Uterus (tissue), 2 donors: ENCODE measurements at regions not wholly inside any gene's neighbourhood (a gene's known extent, or its start where the extent isn't known, plus 50 kb on each side); places are given as distances from the start of the nearest gene placed in this dataset.

Experiments used
- POLR2A ChIP-seq, 2 donors: fragments of 450-650 bp; IDR thresholded peaks; one replicate each; pipeline ENCODE4 v1.6.1; 2016; ENCODE audit warnings: antibody characterized with exemption in 2 of 2, mild to moderate bottlenecking in 1 of 2, moderate library complexity in 1 of 2
- TF ChIP-seq, protein P1 (sequence below), 4 experiments: fragments of 200-600 bp in 2 of 4; fragments of 450-650 bp in 2 of 4; sonication (generic) in 2 of 4; IDR thresholded peaks; one replicate each; pipeline ENCODE4 v1.5.1; 2016 to 2019; ENCODE audit warnings: antibody characterized with exemption in 4 of 4, mild to moderate bottlenecking in 2 of 4, moderate library complexity in 1 of 4

DNA sequence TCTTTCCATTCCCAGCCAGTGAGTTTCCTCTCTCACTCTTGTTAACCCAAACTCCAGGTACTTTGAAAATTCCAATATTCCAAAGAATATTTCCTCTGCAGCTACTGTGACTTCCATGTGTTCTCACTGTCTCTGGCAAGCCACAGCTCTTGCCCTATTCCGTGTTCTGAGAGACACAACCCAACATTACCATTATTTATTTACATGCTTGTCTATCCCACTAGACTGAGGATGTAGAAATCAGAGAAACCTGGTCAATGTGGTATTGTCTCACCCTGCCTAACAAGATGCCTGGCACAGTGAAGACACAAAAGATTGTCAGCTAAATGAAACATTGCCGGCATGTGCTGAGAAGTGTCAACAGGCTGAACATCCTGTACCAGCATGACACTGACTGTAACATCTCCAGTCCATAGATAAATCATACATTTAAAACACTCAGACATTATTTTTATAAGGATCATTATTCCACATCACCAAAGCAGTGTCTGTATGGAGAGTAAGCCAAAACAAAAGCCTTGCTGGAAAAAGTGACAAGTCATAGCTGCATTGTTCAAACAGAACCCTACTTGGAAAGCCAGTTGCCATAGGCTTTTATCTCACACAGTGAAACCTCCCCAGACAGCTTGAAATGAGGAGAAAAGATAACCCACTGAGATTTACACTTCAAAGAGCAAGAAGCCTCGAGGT, 72.3 kb downstream of the SIPA1L2 start:
- no peak for TF ChIP-seq POLR2A (IDR thresholded peaks at IDR 0.05)
- TF ChIP-seq, protein P1, sequence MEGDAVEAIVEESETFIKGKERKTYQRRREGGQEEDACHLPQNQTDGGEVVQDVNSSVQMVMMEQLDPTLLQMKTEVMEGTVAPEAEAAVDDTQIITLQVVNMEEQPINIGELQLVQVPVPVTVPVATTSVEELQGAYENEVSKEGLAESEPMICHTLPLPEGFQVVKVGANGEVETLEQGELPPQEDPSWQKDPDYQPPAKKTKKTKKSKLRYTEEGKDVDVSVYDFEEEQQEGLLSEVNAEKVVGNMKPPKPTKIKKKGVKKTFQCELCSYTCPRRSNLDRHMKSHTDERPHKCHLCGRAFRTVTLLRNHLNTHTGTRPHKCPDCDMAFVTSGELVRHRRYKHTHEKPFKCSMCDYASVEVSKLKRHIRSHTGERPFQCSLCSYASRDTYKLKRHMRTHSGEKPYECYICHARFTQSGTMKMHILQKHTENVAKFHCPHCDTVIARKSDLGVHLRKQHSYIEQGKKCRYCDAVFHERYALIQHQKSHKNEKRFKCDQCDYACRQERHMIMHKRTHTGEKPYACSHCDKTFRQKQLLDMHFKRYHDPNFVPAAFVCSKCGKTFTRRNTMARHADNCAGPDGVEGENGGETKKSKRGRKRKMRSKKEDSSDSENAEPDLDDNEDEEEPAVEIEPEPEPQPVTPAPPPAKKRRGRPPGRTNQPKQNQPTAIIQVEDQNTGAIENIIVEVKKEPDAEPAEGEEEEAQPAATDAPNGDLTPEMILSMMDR (IDR thresholded peaks at IDR 0.05), result no peak
